IMR-90 (cell line): ENCODE measurements at regions not wholly inside any gene's neighbourhood (a gene's known extent, or its start where the extent isn't known, plus 50 kb on each side); places are given as distances from the start of the nearest gene placed in this dataset.

ENCODE experiments used
- ATAC-seq: fragments of 200-7000 bp; cut with Tn5 transposase; 2 replicates; pipeline ENCODE4 v1.9.1; 2020; ENCODE audit warnings: low read depth, mild to moderate bottlenecking, moderate library complexity
- BruUV-seq: library from RNA; stranded (reverse); fragments of 400-500 nt; replicated peaks from 2 replicates; lab custom pipeline; 2021; lab: Mats Ljungman, UMichigan
- CTCF ChIA-PET: fragments of 300-600 bp; formaldehyde crosslinking; extraction: SDS; loops from one replicate; lab custom pipeline; 2021; ENCODE audit warnings: antibody characterized with exemption; lab: Yijun Ruan, JAX
- POLR2A ChIA-PET: fragments of 300-600 bp; sonication (Branson Sonifier 250); formaldehyde crosslinking; loops from one replicate; lab custom pipeline; 2022; ENCODE audit warnings: antibody characterized with exemption; ENCODE audit not compliant: unreplicated experiment; lab: Charles Lee
- DNase-seq: peaks from one replicate; pipeline ENCODE4 v3.0.0; 2013
- H2AFZ ChIP-seq: replicated peaks from 2 replicates; pipeline ENCODE3; 2013; ENCODE audit warnings: low read length, mild to moderate bottlenecking; ENCODE audit not compliant: poor library complexity
- H2AK5ac ChIP-seq: 2 replicates; pipeline ENCODE4 v1.6.1; 2013; ENCODE audit warnings: low read depth, low read length, inconsistent platforms
- H2AK9ac ChIP-seq: replicated peaks from 2 replicates; pipeline ENCODE3; 2013; ENCODE audit warnings: mild to moderate bottlenecking, low read depth, low read length, moderate library complexity; ENCODE audit not compliant: poor library complexity
- H2BK120ac ChIP-seq: 2 replicates; pipeline ENCODE4 v1.6.1; 2013; ENCODE audit warnings: low read depth, low read length, inconsistent platforms
- H2BK15ac ChIP-seq: 3 replicates; pipeline ENCODE4 v1.6.1; 2013; ENCODE audit warnings: low read depth, low read length, inconsistent platforms
- H2BK20ac ChIP-seq: 2 replicates; pipeline ENCODE4 v1.6.1; 2013; ENCODE audit warnings: low read depth, mild to moderate bottlenecking, inconsistent platforms, low read length, moderate library complexity
- H2BK5ac ChIP-seq: 2 replicates; pipeline ENCODE4 v1.6.1; 2013; ENCODE audit warnings: mild to moderate bottlenecking, low read depth, low read length, inconsistent platforms; ENCODE audit not compliant: poor library complexity, severe bottlenecking
- H3K14ac ChIP-seq: replicated peaks from 2 replicates; pipeline ENCODE4 v1.6.1; 2013; ENCODE audit warnings: low read depth, low read length, inconsistent platforms
- H3K18ac ChIP-seq: 2 replicates; pipeline ENCODE4 v1.6.1; 2013; ENCODE audit warnings: low read depth, low read length, control low read depth
- H3K23ac ChIP-seq: 2 replicates; pipeline ENCODE4 v1.6.1; 2013; ENCODE audit warnings: low read depth, low read length, inconsistent platforms
- H3K27ac ChIP-seq: 2 replicates; pipeline ENCODE4 v1.5.1; 2013; ENCODE audit warnings: mild to moderate bottlenecking, control low read depth, low read length; ENCODE audit not compliant: insufficient read depth
- H3K27me3 ChIP-seq: 2 replicates; pipeline ENCODE4 v1.6.1; 2013; ENCODE audit warnings: low read length; ENCODE audit not compliant: control insufficient read depth, insufficient read depth
- H3K36me3 ChIP-seq: 2 replicates; pipeline ENCODE4 v1.6.1; 2013; ENCODE audit warnings: low read length, mixed read lengths; ENCODE audit not compliant: control insufficient read depth, insufficient read depth
- H3K4ac ChIP-seq: 2 replicates; pipeline ENCODE4 v1.6.1; 2013; ENCODE audit warnings: low read depth, low read length, inconsistent platforms
- H3K4me1 ChIP-seq: 2 replicates; pipeline ENCODE4 v1.6.1; 2013; ENCODE audit warnings: low read length, mixed read lengths; ENCODE audit not compliant: control insufficient read depth, insufficient read depth
- H3K4me2 ChIP-seq: 2 replicates; pipeline ENCODE4 v1.6.1; 2013; ENCODE audit warnings: low read depth, mild to moderate bottlenecking, control low read depth, low read length, moderate library complexity
- H3K4me3 ChIP-seq: 2 replicates; pipeline ENCODE4 v1.5.1; 2013; ENCODE audit warnings: low read depth, mild to moderate bottlenecking, control low read depth, low read length, moderate library complexity; ENCODE audit not compliant: insufficient read depth
- H3K56ac ChIP-seq: 2 replicates; pipeline ENCODE4 v1.6.1; 2013; ENCODE audit warnings: low read length, inconsistent platforms; ENCODE audit not compliant: insufficient read depth; ENCODE audit errors: extremely low read depth
- H3K79me1 ChIP-seq, 2 experiments: 2 replicates each; pipeline ENCODE4 v1.6.1; 2013; ENCODE audit warnings: low read length in 2 of 2, inconsistent platforms in 1 of 2, low read depth in 1 of 2
- H3K9ac ChIP-seq: 2 replicates; pipeline ENCODE4 v1.6.1; 2013; ENCODE audit warnings: low read depth, low read length, control low read depth
- H3K9me1 ChIP-seq: 2 replicates; pipeline ENCODE4 v1.6.1; 2013; ENCODE audit warnings: low read length, inconsistent platforms; ENCODE audit not compliant: insufficient read depth
- H3K9me3 ChIP-seq: 2 replicates; pipeline ENCODE4 v1.6.1; 2013; ENCODE audit warnings: low read length; ENCODE audit not compliant: control insufficient read depth, insufficient read depth
- H4K20me1 ChIP-seq: 2 replicates; pipeline ENCODE4 v1.6.1; 2013; ENCODE audit warnings: low read length, inconsistent platforms; ENCODE audit not compliant: insufficient read depth
- H4K5ac ChIP-seq: 2 replicates; pipeline ENCODE4 v1.6.1; 2013; ENCODE audit warnings: mild to moderate bottlenecking, low read depth, low read length, control low read depth
- H4K8ac ChIP-seq, 2 experiments: 2 replicates each; pipeline ENCODE4 v1.6.1; 2013; ENCODE audit warnings: low read depth in 2 of 2, low read length in 2 of 2, control low read depth in 1 of 2, inconsistent platforms in 1 of 2
- H4K91ac ChIP-seq: 2 replicates; pipeline ENCODE4 v1.6.1; 2013; ENCODE audit warnings: low read depth, low read length, inconsistent platforms; ENCODE audit not compliant: insufficient read depth
- CHD1 ChIP-seq: IDR thresholded peaks from 2 replicates; pipeline ENCODE4 v1.6.1; 2012; ENCODE audit warnings: low read depth, low read length, improper control_type of control experiment
- MAFK ChIP-seq: IDR thresholded peaks from 2 replicates; pipeline ENCODE4 v1.6.1; 2012; ENCODE audit warnings: low read depth, low read length, improper control_type of control experiment
- POLR2A ChIP-seq: IDR thresholded peaks from 2 replicates; pipeline ENCODE4 v1.6.1; 2012; ENCODE audit warnings: mild to moderate bottlenecking, low read depth, low read length
- WGBS, 2 experiments: methylation state at CpG; one replicate each; pipeline versions ENCODE4 v1.1.5 to v1.1.7; 2013; ENCODE audit warnings: missing lambda C conversion rate in 2 of 2; ENCODE audit not compliant: insufficient read length in 1 of 2; ENCODE audit errors: extremely low coverage in 2 of 2; 5-methylcytosine and 5-hydroxymethylcytosine counted together
- dilution Hi-C: fragments of 300-500 bp; cut with HindIII; formaldehyde crosslinking; loops from one replicate; pipeline ENCODE4 v1.14.3; 2018; ENCODE audit warnings: low sequenced_read_pairs; ENCODE audit not compliant: unreplicated experiment
- in situ Hi-C: fragments of 300-500 bp; cut with MboI; formaldehyde crosslinking; loops from 3 replicates; pipeline ENCODE4 v1.14.3; 2019; ENCODE audit warnings: low sequenced_read_pairs, inconsistent platforms, mixed read lengths
- intact Hi-C: fragments of 100-400 bp; cut with micrococcal nuclease; formaldehyde crosslinking; loops from 2 replicates; pipeline ENCODE4 v1.10.0; 2022
- TF ChIP-seq, protein P1 (sequence below): fragments of 150-350 bp; IDR thresholded peaks from 2 replicates; pipeline ENCODE4 v1.6.1; 2016; ENCODE audit warnings: low read depth, mild to moderate bottlenecking, low read length, moderate library complexity, borderline replicate concordance

DNA sequence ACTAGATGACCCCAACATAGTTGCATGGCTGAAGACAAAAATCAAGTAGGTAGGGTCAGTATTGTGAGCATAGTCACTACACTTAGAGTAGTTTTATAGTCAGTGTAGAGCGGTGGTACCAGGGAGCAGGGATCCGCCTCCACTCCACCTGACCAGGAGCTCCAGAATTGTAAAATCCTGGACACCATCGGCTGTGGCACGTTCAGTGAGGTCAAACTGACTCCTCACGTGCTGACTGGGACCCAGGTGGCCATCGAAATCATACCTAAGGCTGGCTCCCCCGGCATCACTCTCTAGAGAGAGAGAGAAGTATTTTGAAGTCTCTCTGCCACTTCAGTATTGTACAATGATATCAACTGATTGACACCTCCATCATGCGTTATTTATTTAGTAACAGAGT, 59.7 kb upstream of the TAMM41 start:
- Histone ChIP-seq H3K4me2 (no peak overlapping the region), H3K4me3 (no peak overlapping the region), H3K9me3 (no peaks in the 10 kb centered on the region), H4K91ac (no peak overlapping the region), H4K5ac (no peak overlapping the region), H2BK15ac (no peak overlapping the region), H3K27me3 (peaks cover 5% of the 10 kb centered on the region), H2BK20ac (no peak overlapping the region), H3K4me1 (no peaks in the 10 kb centered on the region), H3K36me3 (no peaks in the 10 kb centered on the region), H3K79me1 (no peaks in the 10 kb centered on the region), H2BK5ac (no peak overlapping the region), H4K8ac (no peak overlapping the region), H2BK120ac (no peak overlapping the region), H3K14ac (no peak overlapping the region), H3K9me1 (no peaks in the 10 kb centered on the region), H3K27ac (no peak overlapping the region), H2AFZ (no peak overlapping the region), H4K20me1 (no peaks in the 10 kb centered on the region), H3K4ac (no peak overlapping the region), H3K9ac (no peak overlapping the region), H3K23ac (no peak overlapping the region), H2AK5ac (no peak overlapping the region), H3K18ac (no peak overlapping the region), H3K56ac (no peak overlapping the region), H2AK9ac (no peak overlapping the region)
- no TSS peak for BruUV-seq
- TF ChIP-seq POLR2A (no peak), CHD1 (no peak), MAFK (no peak)
- TF ChIP-seq, protein P1, sequence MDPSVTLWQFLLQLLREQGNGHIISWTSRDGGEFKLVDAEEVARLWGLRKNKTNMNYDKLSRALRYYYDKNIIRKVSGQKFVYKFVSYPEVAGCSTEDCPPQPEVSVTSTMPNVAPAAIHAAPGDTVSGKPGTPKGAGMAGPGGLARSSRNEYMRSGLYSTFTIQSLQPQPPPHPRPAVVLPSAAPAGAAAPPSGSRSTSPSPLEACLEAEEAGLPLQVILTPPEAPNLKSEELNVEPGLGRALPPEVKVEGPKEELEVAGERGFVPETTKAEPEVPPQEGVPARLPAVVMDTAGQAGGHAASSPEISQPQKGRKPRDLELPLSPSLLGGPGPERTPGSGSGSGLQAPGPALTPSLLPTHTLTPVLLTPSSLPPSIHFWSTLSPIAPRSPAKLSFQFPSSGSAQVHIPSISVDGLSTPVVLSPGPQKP, result no peak
- CTCF ChIA-PET, result no interaction called here
- DNase-seq, result no peak
- in situ Hi-C loops, result no loop called here
- intact Hi-C loops, result no loop called here
- dilution Hi-C loops, result no loop called here
- POLR2A ChIA-PET, result no interaction called here
- WGBS, 2 experiments, result no CpG with 5 or more reads among the region's 8 CpGs
- ATAC-seq, result no peak
